ENCODE measurements at regions not wholly inside any gene's neighbourhood (a gene's known extent, or its start where the extent isn't known, plus 50 kb on each side); places are given as distances from the start of the nearest gene placed in this dataset.

DNA sequence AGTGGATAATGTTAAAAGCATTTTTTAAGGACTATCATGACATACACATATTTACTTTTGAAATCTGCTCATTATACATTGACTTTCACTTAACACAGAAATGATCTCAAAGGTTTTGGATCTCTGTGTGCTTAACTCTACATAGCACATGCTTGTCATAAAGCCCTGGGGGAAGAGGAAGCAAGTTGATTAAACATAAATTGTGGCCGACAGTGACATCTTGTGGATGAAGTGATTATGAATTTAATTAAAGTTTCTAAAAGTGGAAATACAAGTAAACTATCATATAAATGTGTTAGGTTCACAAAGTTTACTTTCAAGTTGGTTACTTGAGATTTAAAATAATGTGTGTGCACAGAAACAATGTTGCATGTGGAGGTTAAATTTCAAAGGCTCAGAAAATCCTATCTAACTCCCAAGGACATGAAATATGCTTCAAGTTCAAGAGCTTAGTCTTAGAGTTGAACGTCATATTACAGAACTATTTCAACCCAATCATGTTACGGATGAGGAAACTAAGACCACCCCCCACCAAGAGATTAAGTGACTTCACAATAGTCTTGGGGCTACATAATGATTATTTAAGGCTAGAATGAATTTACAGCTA is 1247.8 kb downstream of the GATA3 start:
- peak; percentile 72 for TF ChIP-seq CTCF (conservative IDR thresholded peaks at IDR 0.05)
- TF ChIP-seq EZH2 (IDR thresholded peaks at IDR 0.05; ENCODE audit: low read depth): no peak
